HFFc6 (cell line): ENCODE measurements at regions not wholly inside any gene's neighbourhood (a gene's known extent, or its start where the extent isn't known, plus 50 kb on each side); places are given as distances from the start of the nearest gene placed in this dataset.
A peak's percentile ranks its signal among the peaks of the same experiment; 100 is the strongest.
"Not testable (repeated sequence)": the region's sequence is repeated elsewhere in the genome, so short reads cannot be mapped to it uniquely, and the experiment has no call there.

Experiments used
- DNase-seq: peaks from one replicate; pipeline ENCODE4 v3.0.0-alpha.2; 2018
- H3K27ac Mint-ChIP-seq: 2 replicates; pipeline ENCODE4 v1.8.0; 2020; ENCODE audit warnings: mild to moderate bottlenecking, mixed read lengths
- H3K27me3 Mint-ChIP-seq: 2 replicates; pipeline ENCODE4 v1.8.0; 2021; ENCODE audit warnings: mild to moderate bottlenecking, moderate library complexity, mixed read lengths; ENCODE audit not compliant: insufficient read depth
- H3K36me3 Mint-ChIP-seq: 2 replicates; pipeline ENCODE4 v1.8.0; 2021; ENCODE audit warnings: low read depth, mixed read lengths
- H3K4me1 Mint-ChIP-seq: 2 replicates; pipeline ENCODE4 v1.8.0; 2020; ENCODE audit warnings: low read depth, mixed read lengths
- H3K4me3 Mint-ChIP-seq: 2 replicates; pipeline ENCODE4 v1.8.0; 2020; ENCODE audit warnings: mild to moderate bottlenecking, moderate library complexity, mixed read lengths
- H3K9me3 Mint-ChIP-seq: 2 replicates; pipeline ENCODE4 v1.8.0; 2020; ENCODE audit warnings: mild to moderate bottlenecking, mixed read lengths
- CTCF ChIP-seq: fragments of 200-600 bp; sonication (generic); IDR thresholded peaks from 2 replicates; pipeline ENCODE4 v1.5.0; 2021; ENCODE audit warnings: antibody characterized with exemption, mild to moderate bottlenecking

GRCh38 chr7:6882321-6882721 lies 56.2 kb upstream of the CCZ1B start:
- not testable (repeated sequence) for H3K9me3 Mint-ChIP-seq, H3K36me3 Mint-ChIP-seq, H3K27me3 Mint-ChIP-seq
- peak overlapping the region; percentile 80 for H3K4me3 Mint-ChIP-seq
- H3K27ac Mint-ChIP-seq, result peak overlapping the region; percentile 87
- DNase-seq, result peak; percentile 91
- H3K4me1 Mint-ChIP-seq, result peaks cover 57% of the 10 kb centered on the region

- H3K27ac Mint-ChIP-seq, H3K9me3 Mint-ChIP-seq, H3K27me3 Mint-ChIP-seq, H3K4me3 Mint-ChIP-seq, DNase-seq: not testable (repeated sequence)
- Mint-ChIP-seq H3K36me3 (peaks cover 19% of the 10 kb centered on the region), H3K4me1 (peaks cover 72% of the 10 kb centered on the region)
Observed at GRCh38 chr7:6883756-6884155, 57.7 kb upstream of the CCZ1B start.

- TF ChIP-seq CTCF, result no peak
- Mint-ChIP-seq H3K27ac (no peak overlapping the region), H3K4me1 (peaks cover 74% of the 10 kb centered on the region), H3K27me3 (peaks cover 7% of the 10 kb centered on the region), H3K36me3 (peaks cover 12% of the 10 kb centered on the region; the same call in 1 of the 2 replicates), H3K9me3 (no peaks in the 10 kb centered on the region), H3K4me3 (peak overlapping the region; percentile 74)
- DNase-seq, result no peak
Observed at GRCh38 chr7:6886198-6886597, 60.1 kb upstream of the CCZ1B start.

GRCh38 chr7:6888267-6889045 lies 62.4 kb upstream of the CCZ1B start:
- peaks cover 15% of the 10 kb centered on the region for H3K27me3 Mint-ChIP-seq
- not testable (repeated sequence) for H3K9me3 Mint-ChIP-seq, DNase-seq
- peak overlapping the region; percentile 42; the same call in 1 of the 2 replicates for H3K4me3 Mint-ChIP-seq
- H3K27ac Mint-ChIP-seq, result peak overlapping the region; percentile 8; the same call in 1 of the 2 replicates
- peaks cover 12% of the 10 kb centered on the region; the same call in 1 of the 2 replicates for H3K36me3 Mint-ChIP-seq
- H3K4me1 Mint-ChIP-seq, result peaks cover 52% of the 10 kb centered on the region

GRCh38 chr7:6889252-6889812 lies 63.3 kb upstream of the CCZ1B start:
- no peak for DNase-seq
- no peak for TF ChIP-seq CTCF
- Mint-ChIP-seq H3K4me3 (no peak overlapping the region), H3K4me1 (peaks cover 49% of the 10 kb centered on the region), H3K36me3 (peaks cover 12% of the 10 kb centered on the region; the same call in 1 of the 2 replicates), H3K27me3 (peaks cover 19% of the 10 kb centered on the region), H3K27ac (no peak overlapping the region), H3K9me3 (no peaks in the 10 kb centered on the region)

- H3K27me3 Mint-ChIP-seq, H3K9me3 Mint-ChIP-seq, DNase-seq, H3K36me3 Mint-ChIP-seq: not testable (repeated sequence)
- Mint-ChIP-seq H3K4me1 (peaks cover 42% of the 10 kb centered on the region), H3K27ac (peak overlapping the region; percentile 29; the same call in 1 of the 2 replicates), H3K4me3 (peak overlapping the region; percentile 56; the same call in 1 of the 2 replicates)
Observed at GRCh38 chr7:6902097-6902518, 76.0 kb upstream of the CCZ1B start.

- not testable (repeated sequence) for H3K27ac Mint-ChIP-seq, H3K4me3 Mint-ChIP-seq, DNase-seq, H3K36me3 Mint-ChIP-seq, H3K27me3 Mint-ChIP-seq, H3K9me3 Mint-ChIP-seq
- peaks cover 31% of the 10 kb centered on the region for H3K4me1 Mint-ChIP-seq
Observed at GRCh38 chr7:6903289-6903688, 77.2 kb upstream of the CCZ1B start.

- DNase-seq, H3K27me3 Mint-ChIP-seq, H3K36me3 Mint-ChIP-seq, H3K9me3 Mint-ChIP-seq, H3K27ac Mint-ChIP-seq, H3K4me3 Mint-ChIP-seq: not testable (repeated sequence)
- peaks cover 29% of the 10 kb centered on the region; the same call in 1 of the 2 replicates for H3K4me1 Mint-ChIP-seq
Observed at GRCh38 chr7:6903792-6904191, 77.7 kb upstream of the CCZ1B start.
